RWPE1 (cell line): ENCODE measurements at regions not wholly inside any gene's neighbourhood (a gene's known extent, or its start where the extent isn't known, plus 50 kb on each side); places are given as distances from the start of the nearest gene placed in this dataset.

Source experiments
- CTCF ChIA-PET: fragments of 350-600 bp; sonication (Branson Sonifier 250); formaldehyde crosslinking; extraction: SDS; loops from one replicate; lab custom pipeline; 2021; lab: Yijun Ruan, JAX
- POLR2A ChIA-PET: fragments of 400-600 bp; formaldehyde crosslinking; extraction: SDS; loops from one replicate; lab custom pipeline; 2020; ENCODE audit warnings: antibody characterized with exemption; ENCODE audit not compliant: low non-redundant PET; lab: Yijun Ruan, JAX
- DNase-seq: peaks from one replicate; pipeline ENCODE4 v3.0.0; 2012; ENCODE audit warnings: low spot score
- H3K27ac ChIP-seq: fragments of 450-650 bp; 2 replicates; pipeline ENCODE4 v1.5.1; 2017
- CTCF ChIP-seq: fragments of 450-650 bp; conservative IDR thresholded peaks from 2 replicates; pipeline ENCODE4 v1.5.1; 2017; ENCODE audit warnings: low read depth, mild to moderate bottlenecking

GRCh38 chr22:47285981-47286380, 523.5 kb downstream of the TBC1D22A start:
- TF ChIP-seq CTCF = no peak
- DNase-seq = no peak
- CTCF ChIA-PET = no interaction called here
- POLR2A ChIA-PET = no interaction called here
- no peak overlapping the region for H3K27ac ChIP-seq

GRCh38 chr22:47284822-47285221, 522.4 kb downstream of the TBC1D22A start:
- H3K27ac ChIP-seq = no peak overlapping the region
- CTCF ChIA-PET = no interaction called here
- POLR2A ChIA-PET = no interaction called here
- DNase-seq = no peak
- TF ChIP-seq CTCF = no peak

GRCh38 chr22:47284360-47284759, 521.9 kb downstream of the TBC1D22A start:
- no peak for DNase-seq
- no peak for TF ChIP-seq CTCF
- H3K27ac ChIP-seq = no peak overlapping the region
- POLR2A ChIA-PET = no interaction called here
- CTCF ChIA-PET = no interaction called here

GRCh38 chr22:47283616-47284270, 521.3 kb downstream of the TBC1D22A start:
- DNase-seq = no peak
- CTCF ChIA-PET = no interaction called here
- H3K27ac ChIP-seq = no peak overlapping the region
- no peak for TF ChIP-seq CTCF
- POLR2A ChIA-PET = no interaction called here

GRCh38 chr22:47282851-47283250, 520.4 kb downstream of the TBC1D22A start:
- no peak for DNase-seq
- POLR2A ChIA-PET = no interaction called here
- CTCF ChIA-PET = no interaction called here

GRCh38 chr22:47282366-47282765, 519.9 kb downstream of the TBC1D22A start:
- ChIA-PET CTCF (no interaction called here), POLR2A (no interaction called here)
- no peak for DNase-seq
- TF ChIP-seq CTCF = no peak
- H3K27ac ChIP-seq = no peak overlapping the region

More at GRCh38 chr22:47282851-47283250, 520.4 kb downstream of the TBC1D22A start:
- H3K27ac ChIP-seq = no peak overlapping the region
- no peak for TF ChIP-seq CTCF
